Liver (tissue), 3 donors: ENCODE measurements at regions not wholly inside any gene's neighbourhood (a gene's known extent, or its start where the extent isn't known, plus 50 kb on each side); places are given as distances from the start of the nearest gene placed in this dataset.

Experiments
- GABPA ChIP-seq, 2 donors: IDR thresholded peaks in 1 of 2; conservative IDR thresholded peaks in 1 of 2; 2 replicates each; pipeline ENCODE4 v1.6.1; 2016; ENCODE audit warnings: antibody characterized with exemption in 2 of 2, mild to moderate bottlenecking in 1 of 2, moderate library complexity in 1 of 2
- MAX ChIP-seq: IDR thresholded peaks from 2 replicates; pipeline ENCODE4 v1.6.1; 2016; ENCODE audit warnings: antibody characterized with exemption
- RAD21 ChIP-seq, 2 donors: IDR thresholded peaks; 2 replicates each; pipeline ENCODE4 v1.6.1; 2016; ENCODE audit warnings: antibody characterized with exemption in 2 of 2, mild to moderate bottlenecking in 2 of 2
- SP1 ChIP-seq: IDR thresholded peaks from 2 replicates; pipeline ENCODE4 v1.6.1; 2018; ENCODE audit warnings: antibody characterized with exemption, mild to moderate bottlenecking
- TAF1 ChIP-seq: conservative IDR thresholded peaks from 2 replicates; pipeline ENCODE4 v1.6.1; 2016; ENCODE audit warnings: antibody characterized with exemption, mild to moderate bottlenecking
- YY1 ChIP-seq: IDR thresholded peaks from 2 replicates; pipeline ENCODE4 v1.6.1; 2016; ENCODE audit warnings: antibody characterized with exemption, mild to moderate bottlenecking
- TF ChIP-seq, protein P1 (sequence below): fragments of 150-350 bp; IDR thresholded peaks from 2 replicates; pipeline ENCODE4 v1.5.1; 2017; ENCODE audit warnings: improper control_type of control experiment, low read depth, low read length; ENCODE audit not compliant: missing input control
- TF ChIP-seq, protein P2 (sequence below): IDR thresholded peaks from 2 replicates; pipeline ENCODE4 v1.6.1; 2016; ENCODE audit warnings: antibody characterized with exemption, mild to moderate bottlenecking
- donor health status: healthy.
- donor health status: healthy.

DNA sequence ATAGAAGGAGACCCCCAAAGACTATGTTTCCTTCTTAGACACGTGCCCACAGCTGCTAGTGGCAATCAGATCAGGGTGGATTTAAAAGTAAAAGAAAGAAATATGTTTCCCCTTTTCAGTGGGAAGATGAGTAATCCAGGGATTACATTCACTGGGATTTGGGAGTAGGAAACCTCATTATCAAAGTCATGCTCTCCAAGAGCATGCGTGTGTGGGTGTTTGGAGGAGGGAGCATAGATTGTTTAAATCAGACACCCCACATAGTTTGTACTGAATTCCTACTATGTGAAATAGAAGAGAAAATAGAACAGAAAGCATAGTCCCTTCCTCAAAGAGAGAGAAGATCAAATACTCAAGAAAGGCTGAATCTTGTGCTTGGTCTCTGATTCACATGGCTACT lies 65.5 kb upstream of the TBCA start:
- TF ChIP-seq, protein P1, sequence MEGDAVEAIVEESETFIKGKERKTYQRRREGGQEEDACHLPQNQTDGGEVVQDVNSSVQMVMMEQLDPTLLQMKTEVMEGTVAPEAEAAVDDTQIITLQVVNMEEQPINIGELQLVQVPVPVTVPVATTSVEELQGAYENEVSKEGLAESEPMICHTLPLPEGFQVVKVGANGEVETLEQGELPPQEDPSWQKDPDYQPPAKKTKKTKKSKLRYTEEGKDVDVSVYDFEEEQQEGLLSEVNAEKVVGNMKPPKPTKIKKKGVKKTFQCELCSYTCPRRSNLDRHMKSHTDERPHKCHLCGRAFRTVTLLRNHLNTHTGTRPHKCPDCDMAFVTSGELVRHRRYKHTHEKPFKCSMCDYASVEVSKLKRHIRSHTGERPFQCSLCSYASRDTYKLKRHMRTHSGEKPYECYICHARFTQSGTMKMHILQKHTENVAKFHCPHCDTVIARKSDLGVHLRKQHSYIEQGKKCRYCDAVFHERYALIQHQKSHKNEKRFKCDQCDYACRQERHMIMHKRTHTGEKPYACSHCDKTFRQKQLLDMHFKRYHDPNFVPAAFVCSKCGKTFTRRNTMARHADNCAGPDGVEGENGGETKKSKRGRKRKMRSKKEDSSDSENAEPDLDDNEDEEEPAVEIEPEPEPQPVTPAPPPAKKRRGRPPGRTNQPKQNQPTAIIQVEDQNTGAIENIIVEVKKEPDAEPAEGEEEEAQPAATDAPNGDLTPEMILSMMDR, result no peak
- TF ChIP-seq MAX (no peak), GABPA (IDR thresholded peaks at IDR 0.05 in 1 of 2, conservative IDR thresholded peaks at IDR 0.05 in 1 of 2) (no peak), SP1 (no peak), TAF1 (no peak), YY1 (no peak), RAD21 (IDR thresholded peaks at IDR 0.05) (no peak)
- TF ChIP-seq, protein P2, sequence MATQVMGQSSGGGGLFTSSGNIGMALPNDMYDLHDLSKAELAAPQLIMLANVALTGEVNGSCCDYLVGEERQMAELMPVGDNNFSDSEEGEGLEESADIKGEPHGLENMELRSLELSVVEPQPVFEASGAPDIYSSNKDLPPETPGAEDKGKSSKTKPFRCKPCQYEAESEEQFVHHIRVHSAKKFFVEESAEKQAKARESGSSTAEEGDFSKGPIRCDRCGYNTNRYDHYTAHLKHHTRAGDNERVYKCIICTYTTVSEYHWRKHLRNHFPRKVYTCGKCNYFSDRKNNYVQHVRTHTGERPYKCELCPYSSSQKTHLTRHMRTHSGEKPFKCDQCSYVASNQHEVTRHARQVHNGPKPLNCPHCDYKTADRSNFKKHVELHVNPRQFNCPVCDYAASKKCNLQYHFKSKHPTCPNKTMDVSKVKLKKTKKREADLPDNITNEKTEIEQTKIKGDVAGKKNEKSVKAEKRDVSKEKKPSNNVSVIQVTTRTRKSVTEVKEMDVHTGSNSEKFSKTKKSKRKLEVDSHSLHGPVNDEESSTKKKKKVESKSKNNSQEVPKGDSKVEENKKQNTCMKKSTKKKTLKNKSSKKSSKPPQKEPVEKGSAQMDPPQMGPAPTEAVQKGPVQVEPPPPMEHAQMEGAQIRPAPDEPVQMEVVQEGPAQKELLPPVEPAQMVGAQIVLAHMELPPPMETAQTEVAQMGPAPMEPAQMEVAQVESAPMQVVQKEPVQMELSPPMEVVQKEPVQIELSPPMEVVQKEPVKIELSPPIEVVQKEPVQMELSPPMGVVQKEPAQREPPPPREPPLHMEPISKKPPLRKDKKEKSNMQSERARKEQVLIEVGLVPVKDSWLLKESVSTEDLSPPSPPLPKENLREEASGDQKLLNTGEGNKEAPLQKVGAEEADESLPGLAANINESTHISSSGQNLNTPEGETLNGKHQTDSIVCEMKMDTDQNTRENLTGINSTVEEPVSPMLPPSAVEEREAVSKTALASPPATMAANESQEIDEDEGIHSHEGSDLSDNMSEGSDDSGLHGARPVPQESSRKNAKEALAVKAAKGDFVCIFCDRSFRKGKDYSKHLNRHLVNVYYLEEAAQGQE, result no peak
